Neural cell (in vitro differentiated cells): ENCODE measurements at regions not wholly inside any gene's neighbourhood (a gene's known extent, or its start where the extent isn't known, plus 50 kb on each side); places are given as distances from the start of the nearest gene placed in this dataset.

ENCODE experiments used
- H2AFZ ChIP-seq: fragments of 200-600, 300-800 bp; sonication (generic), shearing (Covaris generic); 2 replicates; pipeline ENCODE4 v1.6.0; 2014; ENCODE audit warnings: low read depth, mild to moderate bottlenecking, antibody characterized with exemption, low read length, moderate library complexity
- H3F3A ChIP-seq: fragments of 200-600 bp; shearing (Covaris generic); 2 replicates; pipeline ENCODE4 v1.6.1; 2016; ENCODE audit warnings: mild to moderate bottlenecking, moderate library complexity, mixed read lengths, antibody characterized with exemption, low read length; ENCODE audit not compliant: insufficient read depth, poor library complexity, severe bottlenecking
- H3K27ac ChIP-seq: fragments of 200-600, 300-800 bp; sonication (generic), shearing (Covaris generic); 2 replicates; pipeline ENCODE4 v1.5.1; 2014; ENCODE audit warnings: mild to moderate bottlenecking, low read length, moderate library complexity
- H3K27me3 ChIP-seq: fragments of 300-800, 200-600 bp; sonication (generic), shearing (Covaris generic); 2 replicates; pipeline ENCODE4 v1.6.0; 2014; ENCODE audit warnings: mild to moderate bottlenecking, low read depth, low read length, moderate library complexity; ENCODE audit not compliant: insufficient read depth
- H3K36me3 ChIP-seq: fragments of 300-800, 200-600 bp; sonication (generic), shearing (Covaris generic); 2 replicates; pipeline ENCODE4 v1.5.1; 2014; ENCODE audit warnings: mild to moderate bottlenecking, antibody characterized with exemption, low read length, moderate library complexity; ENCODE audit not compliant: insufficient read depth
- H3K4me2 ChIP-seq: fragments of 300-800, 200-600 bp; sonication (generic), shearing (Covaris generic); 2 replicates; pipeline ENCODE4 v1.6.0; 2014; ENCODE audit warnings: mild to moderate bottlenecking, low read length
- H3K4me3 ChIP-seq: fragments of 300-800, 200-600 bp; sonication (generic), shearing (Covaris generic); 2 replicates; pipeline ENCODE4 v1.5.1; 2014; ENCODE audit warnings: mild to moderate bottlenecking, low read length, moderate library complexity
- H3K79me2 ChIP-seq: fragments of 200-600 bp; shearing (Covaris generic); replicated peaks from 2 replicates; pipeline ENCODE4 v1.6.0; 2014; ENCODE audit warnings: mild to moderate bottlenecking, low read length, moderate library complexity; ENCODE audit not compliant: insufficient read depth
- H3K9ac ChIP-seq: fragments of 300-800, 200-600 bp; sonication (generic), shearing (Covaris generic); 2 replicates; pipeline ENCODE4 v1.6.1; 2016; ENCODE audit warnings: mild to moderate bottlenecking, low read length, mixed read lengths
- H3K9me2 ChIP-seq: fragments of 200-600 bp; shearing (Covaris generic); 2 replicates; pipeline ENCODE4 v1.6.1; 2016; ENCODE audit warnings: mild to moderate bottlenecking, low read length, mixed read lengths; ENCODE audit not compliant: insufficient read depth
- H3K9me3 ChIP-seq: fragments of 200-600, 300-800 bp; sonication (generic), shearing (Covaris generic); 2 replicates; pipeline ENCODE4 v1.6.1; 2016; ENCODE audit warnings: mild to moderate bottlenecking, mixed run types, low read length, moderate library complexity, mixed read lengths
- H4K20me1 ChIP-seq: fragments of 200-600 bp; shearing (Covaris generic); 2 replicates; pipeline ENCODE4 v1.6.1; 2016; ENCODE audit warnings: mild to moderate bottlenecking, mixed run types; ENCODE audit not compliant: insufficient read depth
- CTCF ChIP-seq: fragments of 450-650 bp; IDR thresholded peaks from 2 replicates; pipeline ENCODE4 v1.5.1; 2014; ENCODE audit warnings: antibody characterized with exemption, mild to moderate bottlenecking, moderate library complexity; ENCODE audit not compliant: poor library complexity, severe bottlenecking
- EP300 ChIP-seq: fragments of 450-650 bp; conservative IDR thresholded peaks from 2 replicates; pipeline ENCODE4 v1.6.1; 2014; ENCODE audit warnings: antibody characterized with exemption, mild to moderate bottlenecking, moderate library complexity; ENCODE audit not compliant: poor library complexity, severe bottlenecking
- EZH2 ChIP-seq: fragments of 200-600, 300-800 bp; shearing (Covaris generic), sonication (generic); IDR thresholded peaks from 2 replicates; pipeline ENCODE4 v1.6.1; 2014; ENCODE audit warnings: antibody characterized with exemption, low read length, borderline replicate concordance, mild to moderate bottlenecking; ENCODE audit not compliant: insufficient read depth, poor library complexity, severe bottlenecking
- MXI1 ChIP-seq: fragments of 450-650 bp; conservative IDR thresholded peaks from 2 replicates; pipeline ENCODE4 v1.6.1; 2014; ENCODE audit warnings: antibody characterized with exemption, mild to moderate bottlenecking; ENCODE audit not compliant: poor library complexity, severe bottlenecking
- POLR2AphosphoS5 ChIP-seq: IDR thresholded peaks from 2 replicates; pipeline ENCODE4 v1.6.1; 2012
- RAD21 ChIP-seq: fragments of 450-650 bp; conservative IDR thresholded peaks from 2 replicates; pipeline ENCODE4 v1.6.1; 2014; ENCODE audit warnings: antibody characterized with exemption, mild to moderate bottlenecking, moderate library complexity
- REST ChIP-seq: IDR thresholded peaks from 2 replicates; pipeline ENCODE4 v1.6.1; 2012; ENCODE audit warnings: borderline replicate concordance
- SMC3 ChIP-seq: fragments of 450-650 bp; conservative IDR thresholded peaks from 2 replicates; pipeline ENCODE4 v1.6.1; 2014; ENCODE audit warnings: antibody characterized with exemption, mild to moderate bottlenecking, moderate library complexity; ENCODE audit not compliant: poor library complexity
- TAF1 ChIP-seq: IDR thresholded peaks from 2 replicates; pipeline ENCODE4 v1.6.1; 2012; ENCODE audit warnings: low read depth

- Histone ChIP-seq H3K9me2 (no peaks in the 10 kb centered on the region), H3K27ac (peak overlapping the region; percentile 43), H2AFZ (no peak overlapping the region), H4K20me1 (no peaks in the 10 kb centered on the region), H3K27me3 (no peaks in the 10 kb centered on the region), H3K79me2 (no peaks in the 10 kb centered on the region), H3K36me3 (no peaks in the 10 kb centered on the region), H3K9ac (no peak overlapping the region), H3F3A (no peaks in the 10 kb centered on the region), H3K4me2 (no peak overlapping the region), H3K9me3 (no peaks in the 10 kb centered on the region), H3K4me3 (no peak overlapping the region)
- TF ChIP-seq MXI1 (no peak), EP300 (peak; percentile 96), POLR2AphosphoS5 (peak; percentile 80)
These were observed 473.5 kb downstream of the DNAH5 start for GRCh38 chr5:13470975-13471374.

GRCh38 chr5:13470263-13470662 lies 474.2 kb downstream of the DNAH5 start:
- no peaks in the 10 kb centered on the region for H3K27me3 ChIP-seq
- H3K79me2 ChIP-seq, result no peaks in the 10 kb centered on the region
- no peaks in the 10 kb centered on the region for H3F3A ChIP-seq
- no peaks in the 10 kb centered on the region for H3K36me3 ChIP-seq
- no peak overlapping the region for H3K4me2 ChIP-seq
- no peaks in the 10 kb centered on the region for H3K9me3 ChIP-seq
- no peaks in the 10 kb centered on the region for H4K20me1 ChIP-seq
- no peak for TF ChIP-seq EP300
- no peak for TF ChIP-seq POLR2AphosphoS5
- no peak for TF ChIP-seq REST
- no peak for TF ChIP-seq EZH2
- TF ChIP-seq SMC3, result no peak
- no peak for TF ChIP-seq TAF1
- TF ChIP-seq CTCF, result no peak
- TF ChIP-seq RAD21, result no peak
- TF ChIP-seq MXI1, result no peak
- H3K9me2 ChIP-seq, result no peaks in the 10 kb centered on the region
- no peak overlapping the region for H3K9ac ChIP-seq
- H3K27ac ChIP-seq, result peak overlapping the region; percentile 15
- H3K4me3 ChIP-seq, result no peak overlapping the region
- H2AFZ ChIP-seq, result no peak overlapping the region
